Vagina (tissue), 2 donors: ENCODE measurements at regions not wholly inside any gene's neighbourhood (a gene's known extent, or its start where the extent isn't known, plus 50 kb on each side); places are given as distances from the start of the nearest gene placed in this dataset.

Source experiments
- POLR2A ChIP-seq, 2 donors: fragments of 450-650 bp; IDR thresholded peaks; one replicate each; pipeline ENCODE4 v1.6.1; 2017; ENCODE audit warnings: antibody characterized with exemption in 2 of 2, mild to moderate bottlenecking in 2 of 2, moderate library complexity in 2 of 2
- TF ChIP-seq, protein P1 (sequence below), 3 experiments: fragments of 450-650 bp in 2 of 3; fragments of 200-600 bp in 1 of 3; sonication (generic) in 1 of 3; IDR thresholded peaks; one replicate each; pipeline ENCODE4 v1.5.1; 2017 to 2019; ENCODE audit warnings: antibody characterized with exemption in 3 of 3, mild to moderate bottlenecking in 2 of 3, moderate library complexity in 2 of 3

GRCh38 chr20:60240415-60240814 is 282.2 kb downstream of the CDH26 start:
- TF ChIP-seq, protein P1, sequence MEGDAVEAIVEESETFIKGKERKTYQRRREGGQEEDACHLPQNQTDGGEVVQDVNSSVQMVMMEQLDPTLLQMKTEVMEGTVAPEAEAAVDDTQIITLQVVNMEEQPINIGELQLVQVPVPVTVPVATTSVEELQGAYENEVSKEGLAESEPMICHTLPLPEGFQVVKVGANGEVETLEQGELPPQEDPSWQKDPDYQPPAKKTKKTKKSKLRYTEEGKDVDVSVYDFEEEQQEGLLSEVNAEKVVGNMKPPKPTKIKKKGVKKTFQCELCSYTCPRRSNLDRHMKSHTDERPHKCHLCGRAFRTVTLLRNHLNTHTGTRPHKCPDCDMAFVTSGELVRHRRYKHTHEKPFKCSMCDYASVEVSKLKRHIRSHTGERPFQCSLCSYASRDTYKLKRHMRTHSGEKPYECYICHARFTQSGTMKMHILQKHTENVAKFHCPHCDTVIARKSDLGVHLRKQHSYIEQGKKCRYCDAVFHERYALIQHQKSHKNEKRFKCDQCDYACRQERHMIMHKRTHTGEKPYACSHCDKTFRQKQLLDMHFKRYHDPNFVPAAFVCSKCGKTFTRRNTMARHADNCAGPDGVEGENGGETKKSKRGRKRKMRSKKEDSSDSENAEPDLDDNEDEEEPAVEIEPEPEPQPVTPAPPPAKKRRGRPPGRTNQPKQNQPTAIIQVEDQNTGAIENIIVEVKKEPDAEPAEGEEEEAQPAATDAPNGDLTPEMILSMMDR (IDR thresholded peaks at IDR 0.05) = no peak
- TF ChIP-seq POLR2A (IDR thresholded peaks at IDR 0.05) = no peak
